Lung (tissue), 11 donors: ENCODE measurements at regions not wholly inside any gene's neighbourhood (a gene's known extent, or its start where the extent isn't known, plus 50 kb on each side); places are given as distances from the start of the nearest gene placed in this dataset.

Source experiments
- ATAC-seq: fragments of 200-7000 bp; cut with Tn5 transposase; one replicate; pipeline ENCODE4 v1.9.1; 2020; ENCODE audit warnings: moderate number of reproducible peaks; ENCODE audit not compliant: insufficient read depth, low FRiP score
- DNase-seq, 3 donors: peaks; one replicate each; pipeline ENCODE4 v3.0.0-alpha.2; 2013 to 2017
- H3K27ac ChIP-seq, 2 donors: one replicate each; pipeline ENCODE4 v1.5.1; 2013; ENCODE audit warnings: mild to moderate bottlenecking in 2 of 2, moderate library complexity in 2 of 2, control low read depth in 1 of 2, inconsistent platforms in 1 of 2, low read depth in 1 of 2, low read length in 1 of 2
- H3K27me3 ChIP-seq, 3 donors: one replicate each; pipeline ENCODE4 v1.5.1; 2013; ENCODE audit warnings: low read length in 2 of 3; ENCODE audit not compliant: control insufficient read depth in 3 of 3, insufficient read depth in 3 of 3
- H3K36me3 ChIP-seq, 4 donors: one replicate each; pipeline ENCODE4 v1.5.1; 2013; ENCODE audit warnings: low read length in 4 of 4, mild to moderate bottlenecking in 1 of 4, moderate library complexity in 1 of 4; ENCODE audit not compliant: control insufficient read depth in 4 of 4, insufficient read depth in 4 of 4
- H3K4me1 ChIP-seq, 5 donors: one replicate each; pipeline ENCODE4 v1.5.1; 2013; ENCODE audit warnings: low read length in 5 of 5, mild to moderate bottlenecking in 2 of 5, moderate library complexity in 1 of 5; ENCODE audit not compliant: control insufficient read depth in 5 of 5, insufficient read depth in 5 of 5
- H3K4me3 ChIP-seq: one replicate; pipeline ENCODE4 v1.5.1; 2013; ENCODE audit warnings: mild to moderate bottlenecking, control low read depth, moderate library complexity
- H3K9ac ChIP-seq, 2 donors: one replicate each; pipeline ENCODE4 v1.5.1; 2013; ENCODE audit warnings: low read length in 2 of 2, control low read depth in 1 of 2; ENCODE audit not compliant: insufficient read depth in 1 of 2
- H3K9me3 ChIP-seq, 4 donors: one replicate each; pipeline ENCODE4 v1.5.1; 2013; ENCODE audit warnings: low read length in 3 of 4, mild to moderate bottlenecking in 1 of 4, moderate library complexity in 1 of 4; ENCODE audit not compliant: control insufficient read depth in 4 of 4, insufficient read depth in 3 of 4
- WGBS, 2 donors: extraction: QIAGEN DNeasy Blood & Tissue Kit; methylation state at CpG; one replicate each; pipeline ENCODE4 v1.1.7; 2013; 5-methylcytosine and 5-hydroxymethylcytosine counted together
- TF ChIP-seq, protein P1 (sequence below): IDR thresholded peaks from 2 replicates; pipeline ENCODE4 v1.5.1; 2012; ENCODE audit warnings: mild to moderate bottlenecking; ENCODE audit errors: control extremely low read depth, extremely low read depth
- donor health status: control.
- donor health status: control.
- donor health status: Bipolar disorder and iron deficiency.
- donor health status: healthy.
- donor health status: DM: yes; HTN: yes; CAD: no.

GRCh38 chr18:54020966-54021365 lies 203.5 kb downstream of the MBD2 start:
- Histone ChIP-seq H3K9me3 (no peaks in the 10 kb centered on the region), H3K9ac (no peak overlapping the region), H3K4me3 (no peak overlapping the region), H3K27ac (no peak overlapping the region), H3K36me3 (no peaks in the 10 kb centered on the region), H3K4me1 (no peaks in the 10 kb centered on the region), H3K27me3 (no peaks in the 10 kb centered on the region)
- ATAC-seq (no peak), DNase-seq (no peak)
- TF ChIP-seq, protein P1, sequence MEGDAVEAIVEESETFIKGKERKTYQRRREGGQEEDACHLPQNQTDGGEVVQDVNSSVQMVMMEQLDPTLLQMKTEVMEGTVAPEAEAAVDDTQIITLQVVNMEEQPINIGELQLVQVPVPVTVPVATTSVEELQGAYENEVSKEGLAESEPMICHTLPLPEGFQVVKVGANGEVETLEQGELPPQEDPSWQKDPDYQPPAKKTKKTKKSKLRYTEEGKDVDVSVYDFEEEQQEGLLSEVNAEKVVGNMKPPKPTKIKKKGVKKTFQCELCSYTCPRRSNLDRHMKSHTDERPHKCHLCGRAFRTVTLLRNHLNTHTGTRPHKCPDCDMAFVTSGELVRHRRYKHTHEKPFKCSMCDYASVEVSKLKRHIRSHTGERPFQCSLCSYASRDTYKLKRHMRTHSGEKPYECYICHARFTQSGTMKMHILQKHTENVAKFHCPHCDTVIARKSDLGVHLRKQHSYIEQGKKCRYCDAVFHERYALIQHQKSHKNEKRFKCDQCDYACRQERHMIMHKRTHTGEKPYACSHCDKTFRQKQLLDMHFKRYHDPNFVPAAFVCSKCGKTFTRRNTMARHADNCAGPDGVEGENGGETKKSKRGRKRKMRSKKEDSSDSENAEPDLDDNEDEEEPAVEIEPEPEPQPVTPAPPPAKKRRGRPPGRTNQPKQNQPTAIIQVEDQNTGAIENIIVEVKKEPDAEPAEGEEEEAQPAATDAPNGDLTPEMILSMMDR: no peak

DNA sequence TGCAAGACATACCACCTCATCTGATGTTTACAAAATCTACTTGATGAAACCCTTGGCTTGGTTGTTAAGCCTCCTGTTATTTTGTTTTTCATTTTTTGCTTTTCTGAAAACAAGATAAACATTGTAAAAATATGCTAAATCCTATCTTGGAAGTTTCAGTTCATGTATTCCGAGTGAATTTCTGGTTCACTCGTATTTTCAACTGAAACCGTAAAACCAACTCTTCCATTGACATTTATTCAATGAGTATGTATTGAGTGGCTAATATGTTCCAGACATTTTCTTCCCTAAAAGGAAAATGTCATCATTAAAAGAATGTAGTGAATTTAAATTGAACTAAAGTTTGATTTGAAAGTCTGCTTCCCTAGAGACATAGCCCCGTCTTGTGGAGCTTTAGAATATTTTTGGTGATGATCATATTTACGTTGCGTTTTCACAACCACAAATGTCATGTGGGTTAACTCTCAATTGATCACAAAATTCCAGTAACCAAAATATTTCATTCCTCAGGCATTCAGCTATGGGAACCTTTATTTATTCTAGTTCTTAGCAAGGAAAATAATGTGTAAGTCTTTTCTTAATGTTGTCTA lies 204.2 kb downstream of the MBD2 start:
- WGBS, 2 donors: 95 to 96% methylated on average over 6 of the region's 6 CpGs
- H3K4me3 ChIP-seq: no peak overlapping the region
- no peaks in the 10 kb centered on the region for H3K27me3 ChIP-seq
- no peak for DNase-seq
- no peaks in the 10 kb centered on the region for H3K9me3 ChIP-seq
- ATAC-seq: no peak
- no peak overlapping the region for H3K27ac ChIP-seq
- TF ChIP-seq, protein P1: no peak
- no peak overlapping the region for H3K9ac ChIP-seq
- no peaks in the 10 kb centered on the region for H3K36me3 ChIP-seq
- H3K4me1 ChIP-seq: no peaks in the 10 kb centered on the region

- H3K9me3 ChIP-seq: no peaks in the 10 kb centered on the region
- no peak overlapping the region for H3K9ac ChIP-seq
- ATAC-seq (no peak), DNase-seq (peak in 1 of 3 donors; percentile 2)
- no peak overlapping the region for H3K4me3 ChIP-seq
- 68 to 85% methylated on average over 3 of the region's 3 CpGs for WGBS, 2 donors
- H3K4me1 ChIP-seq: no peaks in the 10 kb centered on the region
- TF ChIP-seq, protein P1: no peak
- H3K27ac ChIP-seq: no peak overlapping the region
- no peaks in the 10 kb centered on the region for H3K27me3 ChIP-seq
- H3K36me3 ChIP-seq: no peaks in the 10 kb centered on the region
Measured at GRCh38 chr18:54019641-54020040, 204.8 kb downstream of the MBD2 start.

DNA sequence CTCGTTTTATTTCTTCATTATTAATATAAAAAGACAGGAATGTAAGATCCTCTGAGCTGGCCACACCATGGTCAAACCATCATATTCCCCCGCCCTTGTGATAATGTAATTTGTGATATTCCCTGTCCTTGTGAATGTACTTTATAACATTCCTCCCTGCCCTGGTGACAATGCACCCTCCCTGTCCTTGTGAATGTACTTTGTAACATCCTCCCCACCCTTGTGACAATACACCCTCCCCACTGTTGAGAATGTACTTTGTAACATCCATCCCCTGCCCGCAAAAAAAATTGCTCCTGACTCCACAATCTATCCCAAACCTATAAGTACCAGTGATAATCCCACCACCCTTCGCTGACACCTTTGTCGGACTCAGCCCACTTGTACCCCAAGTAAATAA lies 211.0 kb downstream of the MBD2 start:
- Histone ChIP-seq H3K4me3 (no peak overlapping the region), H3K36me3 (no peaks in the 10 kb centered on the region), H3K27me3 (no peaks in the 10 kb centered on the region), H3K4me1 (no peaks in the 10 kb centered on the region), H3K27ac (no peak overlapping the region), H3K9me3 (peaks cover 0 to 2% (median 0%) of the 10 kb centered on the region in 4 donors), H3K9ac (no peak overlapping the region)
- no peak for DNase-seq
- ATAC-seq: no peak
- WGBS, 2 donors: 90 to 92% methylated on average over 5 of the region's 5 CpGs
- TF ChIP-seq, protein P1: no peak
